Adrenal gland (tissue), 9 donors: ENCODE measurements at regions not wholly inside any gene's neighbourhood (a gene's known extent, or its start where the extent isn't known, plus 50 kb on each side); places are given as distances from the start of the nearest gene placed in this dataset.

Source experiments
- DNase-seq, 7 donors: peaks; one replicate each; pipeline ENCODE4 v3.0.0-alpha.2; 2019 to 2020
- H3K27ac ChIP-seq, 5 donors: fragments of 200-600 bp; sonication (generic) in 4 of 5; 1 replicate in 3 of 5; 2 replicates in 2 of 5; pipeline versions ENCODE4 v1.5.1 to v1.8.0; 2016 to 2020; ENCODE audit warnings: mild to moderate bottlenecking in 1 of 5
- H3K27me3 ChIP-seq: fragments of 200-600 bp; 2 replicates; pipeline ENCODE4 v1.8.0; 2021
- H3K36me3 ChIP-seq, 2 donors: fragments of 200-600 bp; replicated peaks in 1 of 2; 1 replicate in 1 of 2; 2 replicates in 1 of 2; pipeline versions ENCODE4 v1.5.1 to v1.8.0; 2018 to 2022
- H3K4me1 ChIP-seq, 2 donors: fragments of 200-600 bp; replicated peaks in 1 of 2; 1 replicate in 1 of 2; 2 replicates in 1 of 2; pipeline versions ENCODE4 v1.5.1 to v1.8.0; 2018 to 2021
- H3K4me3 ChIP-seq, 4 donors: fragments of 200-600 bp; sonication (generic) in 3 of 4; one replicate each; pipeline ENCODE4 v1.5.1; 2016 to 2018
- H3K9me3 ChIP-seq, 3 donors: fragments of 200-600 bp; sonication (generic) in 1 of 3; replicated peaks in 1 of 3; 1 replicate in 2 of 3; 2 replicates in 1 of 3; pipeline versions ENCODE4 v1.5.1 to v1.8.0; 2016 to 2021
- POLR2A ChIP-seq, 2 donors: fragments of 450-650 bp; IDR thresholded peaks; one replicate each; pipeline ENCODE4 v1.6.1; 2017; ENCODE audit warnings: antibody characterized with exemption in 2 of 2, mild to moderate bottlenecking in 2 of 2, moderate library complexity in 1 of 2
- WGBS, 4 donors: extraction: QIAGEN DNeasy Blood & Tissue Kit in 2 of 4; methylation state at CpG; one replicate each; pipeline versions ENCODE4 v1.1.5 to v1.1.7; 2013 to 2017; 5-methylcytosine and 5-hydroxymethylcytosine counted together
- intact Hi-C, 2 donors: fragments of 100-400 bp; cut with DNase I; formaldehyde crosslinking; loops; one replicate each; pipeline versions ENCODE4 v1.14.1 to v1.15.0; 2022 to 2023
- TF ChIP-seq, protein P1 (sequence below), 6 experiments: fragments of 450-650 bp in 4 of 6; fragments of 200-600 bp in 2 of 6; sonication (generic) in 1 of 6; IDR thresholded peaks; 1 replicate in 5 of 6; 2 replicates in 1 of 6; pipeline versions ENCODE4 v1.5.1 to v1.8.0; 2016 to 2021; ENCODE audit warnings: antibody characterized with exemption in 6 of 6, mild to moderate bottlenecking in 2 of 6, moderate library complexity in 1 of 6
- donor health status: healthy with polysubstance abuse.
- donor health status: Bipolar disorder and iron deficiency.
- donor health status: DM: yes; HTN: yes; CAD: no.
- donor health status: DM: no; HTN: no; CAD: no.
- donor health status: DM: no; HTN: no; CAD: no.

GRCh38 chr15:53462651-53463050 lies 296.8 kb downstream of the WDR72 start:
- no peak overlapping the region for H3K27ac ChIP-seq
- no peak for DNase-seq
- H3K4me1 ChIP-seq, result no peaks in the 10 kb centered on the region
- no peak overlapping the region for H3K4me3 ChIP-seq
- no peaks in the 10 kb centered on the region for H3K36me3 ChIP-seq
- no peaks in the 10 kb centered on the region for H3K9me3 ChIP-seq
- intact Hi-C loops, result no loop called here
- TF ChIP-seq, protein P1, sequence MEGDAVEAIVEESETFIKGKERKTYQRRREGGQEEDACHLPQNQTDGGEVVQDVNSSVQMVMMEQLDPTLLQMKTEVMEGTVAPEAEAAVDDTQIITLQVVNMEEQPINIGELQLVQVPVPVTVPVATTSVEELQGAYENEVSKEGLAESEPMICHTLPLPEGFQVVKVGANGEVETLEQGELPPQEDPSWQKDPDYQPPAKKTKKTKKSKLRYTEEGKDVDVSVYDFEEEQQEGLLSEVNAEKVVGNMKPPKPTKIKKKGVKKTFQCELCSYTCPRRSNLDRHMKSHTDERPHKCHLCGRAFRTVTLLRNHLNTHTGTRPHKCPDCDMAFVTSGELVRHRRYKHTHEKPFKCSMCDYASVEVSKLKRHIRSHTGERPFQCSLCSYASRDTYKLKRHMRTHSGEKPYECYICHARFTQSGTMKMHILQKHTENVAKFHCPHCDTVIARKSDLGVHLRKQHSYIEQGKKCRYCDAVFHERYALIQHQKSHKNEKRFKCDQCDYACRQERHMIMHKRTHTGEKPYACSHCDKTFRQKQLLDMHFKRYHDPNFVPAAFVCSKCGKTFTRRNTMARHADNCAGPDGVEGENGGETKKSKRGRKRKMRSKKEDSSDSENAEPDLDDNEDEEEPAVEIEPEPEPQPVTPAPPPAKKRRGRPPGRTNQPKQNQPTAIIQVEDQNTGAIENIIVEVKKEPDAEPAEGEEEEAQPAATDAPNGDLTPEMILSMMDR (IDR thresholded peaks at IDR 0.05), result no peak
- TF ChIP-seq POLR2A (IDR thresholded peaks at IDR 0.05), result no peak
- no peaks in the 10 kb centered on the region for H3K27me3 ChIP-seq
- WGBS, 4 donors, result 46 to 77% (median 68%) methylated on average over 2 of the region's 2 CpGs

GRCh38 chr15:53461677-53462076 lies 297.8 kb downstream of the WDR72 start:
- H3K36me3 ChIP-seq, result no peaks in the 10 kb centered on the region
- no peaks in the 10 kb centered on the region for H3K4me1 ChIP-seq
- H3K27me3 ChIP-seq, result no peaks in the 10 kb centered on the region
- intact Hi-C loops, result no loop called here
- DNase-seq, result no peak
- TF ChIP-seq, protein P1 (IDR thresholded peaks at IDR 0.05), result no peak
- no peak for TF ChIP-seq POLR2A (IDR thresholded peaks at IDR 0.05)
- 91 to 95% (median 93%) methylated on average over 3 of the region's 3 CpGs for WGBS, 4 donors
- H3K4me3 ChIP-seq, result no peak overlapping the region
- H3K9me3 ChIP-seq, result no peaks in the 10 kb centered on the region
- H3K27ac ChIP-seq, result no peak overlapping the region

- Histone ChIP-seq H3K4me1 (no peaks in the 10 kb centered on the region), H3K36me3 (no peaks in the 10 kb centered on the region), H3K4me3 (no peak overlapping the region), H3K27ac (no peak overlapping the region), H3K9me3 (no peaks in the 10 kb centered on the region), H3K27me3 (no peaks in the 10 kb centered on the region)
- WGBS, 4 donors, result 68 to 84% (median 74%) methylated on average over 1 of the region's 1 CpG
- DNase-seq, result no peak
- TF ChIP-seq POLR2A (IDR thresholded peaks at IDR 0.05), result no peak
- intact Hi-C loops, result no loop called here
Measured at GRCh38 chr15:53458736-53459135, 300.7 kb downstream of the WDR72 start.

GRCh38 chr15:53457479-53457878 lies 302.0 kb downstream of the WDR72 start:
- Histone ChIP-seq H3K4me1 (no peaks in the 10 kb centered on the region), H3K4me3 (no peak overlapping the region), H3K27me3 (no peaks in the 10 kb centered on the region), H3K36me3 (no peaks in the 10 kb centered on the region), H3K27ac (no peak overlapping the region), H3K9me3 (no peaks in the 10 kb centered on the region)
- 71 to 78% (median 75%) methylated on average over 3 of the region's 3 CpGs for WGBS, 4 donors
- TF ChIP-seq, protein P1 (IDR thresholded peaks at IDR 0.05), result no peak
- TF ChIP-seq POLR2A (IDR thresholded peaks at IDR 0.05), result no peak
- no peak for DNase-seq
- intact Hi-C loops, result no loop called here

DNA sequence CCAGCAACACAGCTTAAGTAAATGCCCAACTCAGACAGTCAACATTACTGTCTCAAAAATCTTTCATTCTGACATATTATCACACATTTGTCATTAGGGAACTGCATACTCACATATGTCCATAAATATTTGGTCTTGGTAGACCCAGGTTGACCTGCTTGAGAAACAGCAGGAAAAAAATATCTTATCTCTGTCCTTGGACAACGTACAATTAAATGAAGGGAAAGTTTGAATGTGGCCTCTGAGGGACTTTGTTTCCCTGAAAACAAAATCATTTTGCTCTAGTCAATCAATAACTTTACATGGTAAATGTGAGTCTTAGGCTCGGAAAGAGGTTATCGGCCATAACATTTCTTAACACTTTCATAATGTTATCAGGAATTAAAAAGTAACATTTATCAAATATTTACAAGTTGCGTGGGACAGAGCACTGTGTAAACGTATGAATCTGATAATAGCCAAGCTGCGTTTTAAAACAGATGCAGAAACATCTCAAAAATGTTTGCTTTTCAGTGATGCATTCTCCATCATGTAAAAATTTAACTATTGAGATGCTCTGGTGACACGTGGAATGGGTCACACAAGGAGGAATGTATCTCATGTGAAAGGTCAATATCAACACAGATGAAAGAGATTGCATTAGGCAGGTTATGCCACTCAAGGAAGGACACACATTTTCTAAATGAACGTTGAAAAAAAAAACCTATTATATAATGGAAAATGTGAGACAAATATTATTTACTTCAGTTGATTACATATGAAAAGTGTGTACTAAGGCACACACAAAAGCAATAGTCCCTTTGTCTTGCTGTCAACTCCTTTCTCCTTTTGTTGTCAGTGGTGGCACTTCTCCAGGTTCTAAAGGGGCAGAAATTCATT lies 304.4 kb downstream of the WDR72 start:
- Histone ChIP-seq H3K36me3 (no peaks in the 10 kb centered on the region), H3K9me3 (no peaks in the 10 kb centered on the region), H3K4me1 (no peaks in the 10 kb centered on the region), H3K4me3 (no peak overlapping the region), H3K27ac (no peak overlapping the region), H3K27me3 (no peaks in the 10 kb centered on the region)
- DNase-seq, result no peak
- intact Hi-C loops, result no loop called here
- TF ChIP-seq, protein P1 (IDR thresholded peaks at IDR 0.05), result no peak
- TF ChIP-seq POLR2A (IDR thresholded peaks at IDR 0.05), result no peak
- 52 to 65% (median 65%) methylated on average over 8 of the region's 8 CpGs for WGBS, 4 donors
